ENCODE measurements at regions not wholly inside any gene's neighbourhood (a gene's known extent, or its start where the extent isn't known, plus 50 kb on each side); places are given as distances from the start of the nearest gene placed in this dataset.

- no peak for DNase-seq (ENCODE audit: extremely low read depth, low read depth)
- H3K4me3 ChIP-seq (replicated peaks; ENCODE audit: low read depth, low read length), result no peak overlapping the region
- TF ChIP-seq CTCF (IDR thresholded peaks at IDR 0.05; ENCODE audit: low read depth, low read length, missing control alignments), result no peak
Observed at GRCh38 chr4:35836596-35836995, 407.7 kb downstream of the ARAP2 start.

GRCh38 chr4:35867057-35867456 is 377.3 kb downstream of the ARAP2 start:
- TF ChIP-seq CTCF (IDR thresholded peaks at IDR 0.05; ENCODE audit: low read depth, low read length, missing control alignments), result no peak

GRCh38 chr4:35872273-35872672 is 372.0 kb downstream of the ARAP2 start:
- DNase-seq (ENCODE audit: extremely low read depth, low read depth), result no peak
- TF ChIP-seq CTCF (IDR thresholded peaks at IDR 0.05; ENCODE audit: low read depth, low read length, missing control alignments), result no peak
- no peak overlapping the region for H3K4me3 ChIP-seq (replicated peaks; ENCODE audit: low read depth, low read length)

More at GRCh38 chr4:35867057-35867456, 377.3 kb downstream of the ARAP2 start:
- no peak for DNase-seq (ENCODE audit: extremely low read depth, low read depth)
- H3K4me3 ChIP-seq (replicated peaks; ENCODE audit: low read depth, low read length), result no peak overlapping the region

- no peak overlapping the region for H3K4me3 ChIP-seq (replicated peaks; ENCODE audit: low read depth, low read length)
- no peak for TF ChIP-seq CTCF (IDR thresholded peaks at IDR 0.05; ENCODE audit: low read depth, low read length, missing control alignments)
- no peak for DNase-seq (ENCODE audit: extremely low read depth, low read depth)
Observed at GRCh38 chr4:35879479-35879878, 364.8 kb downstream of the ARAP2 start.

- no peak for TF ChIP-seq CTCF (IDR thresholded peaks at IDR 0.05; ENCODE audit: low read depth, low read length, missing control alignments)
Observed at GRCh38 chr4:35883108-35883507, 361.2 kb downstream of the ARAP2 start.

GRCh38 chr4:35884714-35885480 is 359.4 kb downstream of the ARAP2 start:
- DNase-seq (ENCODE audit: extremely low read depth, low read depth), result no peak
- TF ChIP-seq CTCF (IDR thresholded peaks at IDR 0.05; ENCODE audit: low read depth, low read length, missing control alignments), result no peak
- H3K4me3 ChIP-seq (replicated peaks; ENCODE audit: low read depth, low read length), result no peak overlapping the region

More at GRCh38 chr4:35883108-35883507, 361.2 kb downstream of the ARAP2 start:
- H3K4me3 ChIP-seq (replicated peaks; ENCODE audit: low read depth, low read length), result no peak overlapping the region
- no peak for DNase-seq (ENCODE audit: extremely low read depth, low read depth)

All from HFF-Myc (cell line).